Activated B cell treated with CpG ODN at 0.5 μM for 24 hours (primary cell): ENCODE measurements at regions not wholly inside any gene's neighbourhood (a gene's known extent, or its start where the extent isn't known, plus 50 kb on each side); places are given as distances from the start of the nearest gene placed in this dataset.

Experiments
- ATAC-seq: fragments of 200-7000 bp; cut with Tn5 transposase; one replicate; pipeline ENCODE4 v1.10.0; 2021; ENCODE audit warnings: low read depth, mild to moderate bottlenecking, moderate library complexity
- CTCF ChIA-PET: fragments of 350-600 bp; sonication (Branson Sonifier 250); formaldehyde crosslinking; loops from one replicate; lab custom pipeline; 2021; ENCODE audit warnings: antibody characterized with exemption; lab: Charles Lee
- POLR2A ChIA-PET: fragments of 350-600 bp; sonication (Branson Sonifier 250); formaldehyde crosslinking; loops from one replicate; lab custom pipeline; 2021; ENCODE audit warnings: antibody characterized with exemption; lab: Charles Lee
- DNase-seq: peaks from one replicate; pipeline ENCODE4 v3.0.0; 2022
- H3K27ac Mint-ChIP-seq: one replicate; pipeline ENCODE4 v1.8.0; 2020; ENCODE audit warnings: mixed read lengths
- H3K27me3 Mint-ChIP-seq: one replicate; pipeline ENCODE4 v1.8.0; 2021; ENCODE audit warnings: mixed read lengths
- H3K36me3 Mint-ChIP-seq: one replicate; pipeline ENCODE4 v1.8.0; 2021; ENCODE audit warnings: low read depth, mixed read lengths
- H3K4me1 Mint-ChIP-seq: one replicate; pipeline ENCODE4 v1.8.0; 2021; ENCODE audit warnings: mixed read lengths
- H3K4me3 Mint-ChIP-seq: one replicate; pipeline ENCODE4 v1.8.0; 2020; ENCODE audit warnings: mild to moderate bottlenecking, mixed read lengths
- H3K9me3 Mint-ChIP-seq: one replicate; pipeline ENCODE4 v1.8.0; 2020; ENCODE audit warnings: mixed read lengths
- intact Hi-C: fragments of 100-400 bp; cut with micrococcal nuclease; formaldehyde crosslinking; loops from one replicate; pipeline ENCODE4 v1.15.1; 2024
- TF ChIP-seq, protein P1 (sequence below): fragments of 200-600 bp; IDR thresholded peaks from one replicate; pipeline ENCODE4 v1.8.0; 2022; ENCODE audit warnings: antibody characterized with exemption, mild to moderate bottlenecking

DNA sequence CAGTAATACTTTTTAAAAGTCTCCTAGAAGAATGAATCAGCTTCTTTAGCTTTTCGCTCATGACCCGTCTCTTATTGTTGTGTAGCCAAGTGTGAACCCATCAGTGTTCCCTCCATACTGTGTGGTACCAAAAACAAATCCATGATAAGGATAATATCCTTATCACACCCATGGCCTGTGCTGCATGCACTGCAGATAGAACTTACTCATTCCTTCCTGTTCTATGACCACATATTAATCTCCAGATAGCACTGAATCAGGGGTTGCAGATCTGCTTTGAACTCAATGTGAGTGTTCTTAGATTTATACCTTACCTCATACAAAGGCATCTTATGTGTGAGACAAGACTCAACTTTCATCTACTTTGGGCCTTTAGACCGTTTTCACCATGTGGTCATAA, 373.4 kb downstream of the JRKL start:
- ATAC-seq (no peak), DNase-seq (no peak)
- intact Hi-C loops: no loop called here
- H3K36me3 Mint-ChIP-seq: no peaks in the 10 kb centered on the region
- H3K9me3 Mint-ChIP-seq: peaks cover 3% of the 10 kb centered on the region
- H3K27ac Mint-ChIP-seq: no peak overlapping the region
- no peaks in the 10 kb centered on the region for H3K4me1 Mint-ChIP-seq
- no peaks in the 10 kb centered on the region for H3K27me3 Mint-ChIP-seq
- H3K4me3 Mint-ChIP-seq: no peak overlapping the region
- TF ChIP-seq, protein P1, sequence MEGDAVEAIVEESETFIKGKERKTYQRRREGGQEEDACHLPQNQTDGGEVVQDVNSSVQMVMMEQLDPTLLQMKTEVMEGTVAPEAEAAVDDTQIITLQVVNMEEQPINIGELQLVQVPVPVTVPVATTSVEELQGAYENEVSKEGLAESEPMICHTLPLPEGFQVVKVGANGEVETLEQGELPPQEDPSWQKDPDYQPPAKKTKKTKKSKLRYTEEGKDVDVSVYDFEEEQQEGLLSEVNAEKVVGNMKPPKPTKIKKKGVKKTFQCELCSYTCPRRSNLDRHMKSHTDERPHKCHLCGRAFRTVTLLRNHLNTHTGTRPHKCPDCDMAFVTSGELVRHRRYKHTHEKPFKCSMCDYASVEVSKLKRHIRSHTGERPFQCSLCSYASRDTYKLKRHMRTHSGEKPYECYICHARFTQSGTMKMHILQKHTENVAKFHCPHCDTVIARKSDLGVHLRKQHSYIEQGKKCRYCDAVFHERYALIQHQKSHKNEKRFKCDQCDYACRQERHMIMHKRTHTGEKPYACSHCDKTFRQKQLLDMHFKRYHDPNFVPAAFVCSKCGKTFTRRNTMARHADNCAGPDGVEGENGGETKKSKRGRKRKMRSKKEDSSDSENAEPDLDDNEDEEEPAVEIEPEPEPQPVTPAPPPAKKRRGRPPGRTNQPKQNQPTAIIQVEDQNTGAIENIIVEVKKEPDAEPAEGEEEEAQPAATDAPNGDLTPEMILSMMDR: no peak
- ChIA-PET POLR2A (no interaction called here), CTCF (no interaction called here)

- DNase-seq (no peak), ATAC-seq (no peak)
- TF ChIP-seq, protein P1: no peak
- POLR2A ChIA-PET: no interaction called here
- no peaks in the 10 kb centered on the region for H3K9me3 Mint-ChIP-seq
- H3K36me3 Mint-ChIP-seq: no peaks in the 10 kb centered on the region
- CTCF ChIA-PET: no interaction called here
- intact Hi-C loops: no loop called here
- H3K27ac Mint-ChIP-seq: no peak overlapping the region
- no peaks in the 10 kb centered on the region for H3K4me1 Mint-ChIP-seq
- no peaks in the 10 kb centered on the region for H3K27me3 Mint-ChIP-seq
- H3K4me3 Mint-ChIP-seq: no peak overlapping the region
These were observed 388.5 kb downstream of the JRKL start for GRCh38 chr11:96778272-96778671.

DNA sequence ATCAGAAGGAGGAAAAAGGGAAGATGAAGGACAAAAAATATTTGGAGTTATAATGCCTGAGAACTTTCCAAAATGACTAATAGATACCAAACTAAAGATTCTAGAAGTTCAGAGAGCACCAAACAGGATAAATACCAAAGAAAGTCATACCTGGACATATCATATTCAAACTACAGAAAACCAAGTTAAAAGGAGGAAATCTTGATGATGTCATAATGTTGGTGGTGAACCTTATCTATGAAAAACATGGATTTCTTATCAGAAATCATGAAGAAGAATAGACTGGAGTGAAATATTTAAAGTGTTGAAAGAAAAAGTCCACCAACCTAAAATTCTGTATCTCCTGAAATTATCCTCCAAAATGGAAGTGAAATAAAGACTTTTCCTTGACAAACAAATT, 389.2 kb downstream of the JRKL start:
- ChIA-PET CTCF (no interaction called here), POLR2A (no interaction called here)
- Mint-ChIP-seq H3K27ac (no peak overlapping the region), H3K9me3 (no peaks in the 10 kb centered on the region), H3K36me3 (no peaks in the 10 kb centered on the region), H3K27me3 (no peaks in the 10 kb centered on the region), H3K4me3 (no peak overlapping the region), H3K4me1 (no peaks in the 10 kb centered on the region)
- DNase-seq (no peak), ATAC-seq (no peak)
- intact Hi-C loops: no loop called here
- TF ChIP-seq, protein P1: no peak

DNA sequence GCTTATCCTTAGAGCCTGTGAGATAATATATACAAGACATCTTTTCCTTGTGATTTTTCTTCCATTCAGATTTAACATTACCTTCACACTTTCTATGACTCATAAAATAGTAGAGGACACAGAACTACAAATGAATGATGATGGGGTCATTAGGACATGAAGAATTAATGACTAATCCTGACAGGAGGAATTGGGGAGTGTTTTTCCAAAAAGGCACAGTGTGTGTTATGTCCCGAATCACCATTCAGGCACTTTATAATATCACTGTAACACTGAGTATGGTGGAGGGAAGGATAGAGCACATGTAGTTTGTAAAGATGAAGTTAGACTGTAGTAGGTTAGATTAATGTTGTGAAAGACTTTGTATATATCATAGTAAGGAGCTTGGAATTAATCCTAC, 391.3 kb downstream of the JRKL start:
- no peak overlapping the region for H3K27ac Mint-ChIP-seq
- H3K36me3 Mint-ChIP-seq: no peaks in the 10 kb centered on the region
- intact Hi-C loops: no loop called here
- no peak for ATAC-seq
- no peaks in the 10 kb centered on the region for H3K4me1 Mint-ChIP-seq
- no peak for DNase-seq
- no peaks in the 10 kb centered on the region for H3K9me3 Mint-ChIP-seq
- POLR2A ChIA-PET: no interaction called here
- H3K4me3 Mint-ChIP-seq: no peak overlapping the region
- CTCF ChIA-PET: no interaction called here
- TF ChIP-seq, protein P1: no peak
- no peaks in the 10 kb centered on the region for H3K27me3 Mint-ChIP-seq

- no peak for ATAC-seq
- CTCF ChIA-PET: no interaction called here
- Mint-ChIP-seq H3K36me3 (no peaks in the 10 kb centered on the region), H3K27ac (no peak overlapping the region), H3K27me3 (no peaks in the 10 kb centered on the region), H3K4me3 (no peak overlapping the region), H3K4me1 (no peaks in the 10 kb centered on the region), H3K9me3 (no peaks in the 10 kb centered on the region)
- TF ChIP-seq, protein P1: no peak
- POLR2A ChIA-PET: no interaction called here
- intact Hi-C loops: no loop called here
- DNase-seq: no peak
These were observed 392.8 kb downstream of the JRKL start for GRCh38 chr11:96782632-96783031.
